Endothelial cell of umbilical vein (primary cell): ENCODE measurements at regions not wholly inside any gene's neighbourhood (a gene's known extent, or its start where the extent isn't known, plus 50 kb on each side); places are given as distances from the start of the nearest gene placed in this dataset.

Source experiments
- BruUV-seq: library from RNA; stranded (reverse); fragments of 400-500 nt; replicated peaks from 2 replicates; lab custom pipeline; 2021; lab: Mats Ljungman, UMichigan
- CTCF ChIA-PET: fragments of 300-600, 350-600 bp; sonication (Branson Sonifier 250); formaldehyde crosslinking; loops from one replicate; lab custom pipeline; 2021; ENCODE audit warnings: antibody characterized with exemption, inconsistent platforms; lab: Charles Lee
- POLR2A ChIA-PET: fragments of 300-600, 350-600 bp; sonication (Branson Sonifier 250); formaldehyde crosslinking; loops from one replicate; lab custom pipeline; 2021; ENCODE audit warnings: antibody characterized with exemption, inconsistent platforms; lab: Charles Lee
- DNase-seq: peaks from one replicate; pipeline ENCODE4 v3.0.0-alpha.2; 2011; ENCODE audit warnings: low read depth, low spot score
- FAIRE-seq: peaks from 2 replicates; lab custom pipeline; 2011; peaks lifted over from hg19 to GRCh38; lab: Jason Lieb, UNC
- H2AFZ ChIP-seq: 2 replicates; pipeline ENCODE4 v1.6.0; 2012; ENCODE audit warnings: low read depth, low read length, control low read depth, inconsistent platforms
- H3K27ac ChIP-seq: 2 replicates; pipeline ENCODE4 v1.5.1; 2011; ENCODE audit warnings: low read depth, mild to moderate bottlenecking, control low read depth, low read length, moderate library complexity; ENCODE audit not compliant: insufficient read depth
- H3K27me3 ChIP-seq, 2 experiments: 2 replicates each; pipeline versions ENCODE4 v1.6.0 to v1.6.1; 2011; ENCODE audit warnings: low read length in 2 of 2, mixed read lengths in 1 of 2; ENCODE audit not compliant: control insufficient read depth in 2 of 2, insufficient read depth in 2 of 2
- H3K36me3 ChIP-seq, 2 experiments: 2 replicates in 1 of 2; 3 replicates in 1 of 2; pipeline ENCODE4 v1.5.1; 2011; ENCODE audit warnings: low read length in 2 of 2, mild to moderate bottlenecking in 1 of 2, moderate library complexity in 1 of 2; ENCODE audit not compliant: control insufficient read depth in 2 of 2, insufficient read depth in 2 of 2; ENCODE audit errors: extremely low read depth in 1 of 2
- H3K4me1 ChIP-seq: 3 replicates; pipeline ENCODE4 v1.5.1; 2011; ENCODE audit warnings: mild to moderate bottlenecking, low read length; ENCODE audit not compliant: control insufficient read depth, insufficient read depth; ENCODE audit errors: extremely low read depth
- H3K4me2 ChIP-seq: 2 replicates; pipeline ENCODE4 v1.6.1; 2011; ENCODE audit warnings: low read length, control low read depth, mixed read lengths; ENCODE audit not compliant: insufficient read depth
- H3K4me3 ChIP-seq, 3 experiments: fragments of 200-600 bp in 1 of 3; sonication (generic), shearing (Covaris generic) in 1 of 3; replicated peaks in 1 of 3; 2 replicates each; pipeline ENCODE4 v1.5.1; 2011 to 2016; ENCODE audit warnings: control low read depth in 3 of 3, low read length in 3 of 3, mild to moderate bottlenecking in 2 of 3, inconsistent platforms in 1 of 3, low read depth in 1 of 3, moderate library complexity in 1 of 3; ENCODE audit not compliant: insufficient read depth in 1 of 3
- H3K79me2 ChIP-seq: 2 replicates; pipeline ENCODE4 v1.6.0; 2012; ENCODE audit warnings: low read length, inconsistent platforms; ENCODE audit not compliant: control insufficient read depth, insufficient read depth
- H3K9ac ChIP-seq: replicated peaks from 2 replicates; pipeline ENCODE3; 2011; ENCODE audit warnings: low read length, control low read depth; ENCODE audit not compliant: insufficient read depth; ENCODE audit errors: extremely low read depth
- H3K9me1 ChIP-seq: replicated peaks from 3 replicates; pipeline ENCODE4 v1.6.0; 2011; ENCODE audit warnings: mild to moderate bottlenecking, low read length; ENCODE audit not compliant: control insufficient read depth, insufficient read depth; ENCODE audit errors: extremely low read depth
- H3K9me3 ChIP-seq: replicated peaks from 2 replicates; pipeline ENCODE4 v1.5.1; 2012; ENCODE audit warnings: low read length, inconsistent platforms; ENCODE audit not compliant: control insufficient read depth, insufficient read depth
- H4K20me1 ChIP-seq: replicated peaks from 2 replicates; pipeline ENCODE3; 2011; ENCODE audit warnings: mild to moderate bottlenecking, low read length; ENCODE audit not compliant: control insufficient read depth, insufficient read depth; ENCODE audit errors: extremely low read depth
- EZH2 ChIP-seq: IDR thresholded peaks from 2 replicates; pipeline ENCODE4 v1.6.1; 2012; ENCODE audit warnings: borderline replicate concordance, low read depth, mild to moderate bottlenecking, moderate library complexity, low read length, inconsistent platforms; ENCODE audit not compliant: severe bottlenecking
- JUN ChIP-seq: IDR thresholded peaks from 2 replicates; pipeline ENCODE4 v1.6.1; 2011; ENCODE audit warnings: borderline replicate concordance, low read depth; ENCODE audit not compliant: insufficient read length, insufficient read depth
- MYC ChIP-seq: IDR thresholded peaks from one replicate; pipeline ENCODE4 v1.6.1; 2011; ENCODE audit warnings: mild to moderate bottlenecking, low read depth, low read length
- POLR2AphosphoS5 ChIP-seq: IDR thresholded peaks from 2 replicates; pipeline ENCODE4 v1.6.1; 2012; ENCODE audit warnings: low read depth, mild to moderate bottlenecking, control low read depth, low read length, moderate library complexity; ENCODE audit not compliant: insufficient read depth
- dilution Hi-C: fragments of 300-500 bp; cut with MboI; formaldehyde crosslinking; loops from one replicate; pipeline ENCODE4 v1.15.0; 2019; ENCODE audit warnings: low sequenced_read_pairs; ENCODE audit not compliant: extremely low pct_ligation_motif_present
- intact Hi-C: fragments of 100-400 bp; cut with micrococcal nuclease; formaldehyde crosslinking; loops from one replicate; pipeline ENCODE4 v1.10.0; 2022

- DNase-seq, result no peak
- TF ChIP-seq JUN (no peak), MYC (no peak), POLR2AphosphoS5 (no peak), EZH2 (no peak)
- H4K20me1 ChIP-seq, result no peaks in the 10 kb centered on the region
- dilution Hi-C loops, result no loop called here
- no peak overlapping the region for H3K27ac ChIP-seq
- H3K9me1 ChIP-seq, result no peaks in the 10 kb centered on the region
- no peaks in the 10 kb centered on the region for H3K4me1 ChIP-seq
- FAIRE-seq, result no peak
- H3K9me3 ChIP-seq, result no peaks in the 10 kb centered on the region
- ChIA-PET CTCF (no interaction called here), POLR2A (no interaction called here)
- no peak overlapping the region for H3K4me2 ChIP-seq
- intact Hi-C loops, result no loop called here
- H3K27me3 ChIP-seq, result peaks cover 0 to 3% of the 10 kb centered on the region in 2 experiments
- no TSS peak for BruUV-seq
- H3K4me3 ChIP-seq, result no peak overlapping the region
- no peaks in the 10 kb centered on the region for H3K79me2 ChIP-seq
- no peak overlapping the region for H2AFZ ChIP-seq
- no peak overlapping the region for H3K9ac ChIP-seq
- no peaks in the 10 kb centered on the region for H3K36me3 ChIP-seq
These were observed 50.3 kb upstream of the CDH20 start for GRCh38 chr18:61282926-61283325.
